HepG2 (cell line): ENCODE measurements at regions not wholly inside any gene's neighbourhood (a gene's known extent, or its start where the extent isn't known, plus 50 kb on each side); places are given as distances from the start of the nearest gene placed in this dataset.

Experiments
- ATAC-seq: fragments of 200-7000 bp; cut with Tn5 transposase; 3 replicates; pipeline ENCODE4 v1.9.1; 2020; ENCODE audit warnings: mild to moderate bottlenecking, moderate library complexity
- BruUV-seq: library from RNA; stranded (reverse); fragments of 400-500 nt; replicated peaks from 2 replicates; lab custom pipeline; 2021; lab: Mats Ljungman, UMichigan
- CTCF ChIA-PET: fragments of 300-600 bp; formaldehyde crosslinking; extraction: SDS; loops from one replicate; lab custom pipeline; 2021; ENCODE audit warnings: low total read pairs, inconsistent platforms, low intra/inter-chr PET ratio; lab: Yijun Ruan, JAX
- POLR2A ChIA-PET: fragments of 350-600 bp; sonication (Branson Sonifier 250); formaldehyde crosslinking; loops from one replicate; lab custom pipeline; 2020; ENCODE audit warnings: antibody characterized with exemption, inconsistent platforms; lab: Yijun Ruan, JAX
- DNase-seq: peaks from one replicate; pipeline ENCODE4 v3.0.0-alpha.2; 2015; ENCODE audit warnings: low spot score
- FAIRE-seq: peaks from 3 replicates; lab custom pipeline; 2011; peaks lifted over from hg19 to GRCh38; lab: Jason Lieb, UNC
- H2AFZ ChIP-seq: one replicate; pipeline ENCODE4 v1.6.1; 2011; ENCODE audit warnings: low read length, inconsistent platforms
- H3K27ac ChIP-seq: fragments of 300-600 bp; 3 replicates; pipeline ENCODE4 v1.8.0; 2011; ENCODE audit warnings: mixed run types, mild to moderate bottlenecking, mixed read lengths, low read length, inconsistent platforms; ENCODE audit not compliant: insufficient read depth; ENCODE audit errors: extremely low read length
- H3K27me3 ChIP-seq, 2 experiments: fragments of 200-600 bp in 1 of 2; 2 replicates in 1 of 2; 3 replicates in 1 of 2; pipeline versions ENCODE4 v1.6.0 to v1.8.0; 2011; ENCODE audit warnings: low read length in 2 of 2, mild to moderate bottlenecking in 2 of 2, moderate library complexity in 2 of 2, inconsistent platforms in 1 of 2; ENCODE audit not compliant: insufficient read depth in 2 of 2, control insufficient read depth in 1 of 2
- H3K36me3 ChIP-seq, 2 experiments: fragments of 200-600 bp in 1 of 2; replicated peaks in 1 of 2; 2 replicates in 1 of 2; 3 replicates in 1 of 2; pipeline versions ENCODE4 v1.5.1 to v1.8.0; 2011; ENCODE audit warnings: low read length in 2 of 2, inconsistent platforms in 1 of 2; ENCODE audit not compliant: insufficient read depth in 2 of 2, control insufficient read depth in 1 of 2
- H3K4me1 ChIP-seq: 2 replicates; pipeline ENCODE4 v1.5.1; 2012; ENCODE audit warnings: low read length, inconsistent platforms; ENCODE audit not compliant: insufficient read depth
- H3K4me2 ChIP-seq: 2 replicates; pipeline ENCODE4 v1.6.0; 2011; ENCODE audit warnings: low read depth, low read length, inconsistent platforms
- H3K4me3 ChIP-seq, 3 experiments: fragments of 200-600 bp in 1 of 3; sonication (generic), shearing (Covaris generic) in 1 of 3; replicated peaks in 1 of 3; 2 replicates each; pipeline ENCODE4 v1.5.1; 2011 to 2016; ENCODE audit warnings: low read length in 3 of 3, inconsistent platforms in 2 of 3, low read depth in 2 of 3, mild to moderate bottlenecking in 2 of 3, control low read depth in 1 of 3, mixed read lengths in 1 of 3; ENCODE audit not compliant: insufficient read depth in 1 of 3
- H3K79me2 ChIP-seq: one replicate; pipeline ENCODE4 v1.6.1; 2011; ENCODE audit warnings: low read length, inconsistent platforms; ENCODE audit not compliant: insufficient read depth
- H3K9ac ChIP-seq: 2 replicates; pipeline ENCODE4 v1.6.0; 2011; ENCODE audit warnings: mild to moderate bottlenecking, low read depth, low read length, inconsistent platforms; ENCODE audit not compliant: insufficient read depth
- H3K9me3 ChIP-seq: 2 replicates; pipeline ENCODE4 v1.5.1; 2012; ENCODE audit warnings: mild to moderate bottlenecking, low read length
- H4K20me1 ChIP-seq: 2 replicates; pipeline ENCODE4 v1.6.0; 2011; ENCODE audit warnings: inconsistent platforms, mild to moderate bottlenecking, low read length, moderate library complexity; ENCODE audit not compliant: insufficient read depth
- AKAP8 ChIP-seq: sonication (generic); formaldehyde crosslinking; IDR thresholded peaks from 2 replicates; pipeline ENCODE4 v1.5.1; 2020; ENCODE audit warnings: mild to moderate bottlenecking, missing genetic modification reagents
- E2F1 ChIP-seq: sonication (generic); formaldehyde crosslinking; IDR thresholded peaks from 2 replicates; pipeline ENCODE4 v1.5.0; 2020; ENCODE audit warnings: missing genetic modification reagents
- E2F2 ChIP-seq: sonication (generic); formaldehyde crosslinking; IDR thresholded peaks from 2 replicates; pipeline ENCODE4 v1.4.0; 2020; ENCODE audit warnings: missing genetic modification reagents, borderline replicate concordance
- MEIS2 ChIP-seq: sonication (generic); formaldehyde crosslinking; IDR thresholded peaks from 2 replicates; pipeline ENCODE4 v1.9.0; 2021; ENCODE audit warnings: mild to moderate bottlenecking, missing genetic modification reagents
- MTERF4 ChIP-seq: sonication (generic); formaldehyde crosslinking; IDR thresholded peaks from 2 replicates; pipeline ENCODE4 v1.8.0; 2023; ENCODE audit warnings: mild to moderate bottlenecking, missing genetic modification reagents
- MYPOP ChIP-seq: sonication (generic); formaldehyde crosslinking; IDR thresholded peaks from 2 replicates; pipeline ENCODE4 v1.8.1; 2023; ENCODE audit warnings: mild to moderate bottlenecking, moderate library complexity, missing genetic modification reagents
- ZFP36L2 ChIP-seq: sonication (generic); formaldehyde crosslinking; IDR thresholded peaks from 2 replicates; pipeline ENCODE4 v1.4.0; 2020; ENCODE audit warnings: missing genetic modification reagents
- ZNF543 ChIP-seq: sonication (generic); formaldehyde crosslinking; IDR thresholded peaks from 2 replicates; pipeline ENCODE4 v1.4.0; 2020; ENCODE audit warnings: mild to moderate bottlenecking, missing genetic modification reagents
- WGBS: methylation state at CpG from one replicate; pipeline ENCODE4 v1.1.6; 2017; ENCODE audit warnings: low lambda C conversion rate; 5-methylcytosine and 5-hydroxymethylcytosine counted together
- in situ Hi-C: cut with HindIII; loops from 2 replicates; pipeline ENCODE4 v1.10.0; 2017; ENCODE audit warnings: low pct_unique_long_range_greater_than_20kb; ENCODE audit not compliant: extremely low pct_ligation_motif_present
- intact Hi-C: fragments of 100-400 bp; cut with micrococcal nuclease; formaldehyde crosslinking; loops from one replicate; pipeline ENCODE4 v1.10.0; 2022; ENCODE audit not compliant: unreplicated experiment

- Histone ChIP-seq H3K79me2 (no peaks in the 10 kb centered on the region), H3K9me3 (no peaks in the 10 kb centered on the region), H3K36me3 (no peaks in the 10 kb centered on the region), H3K27ac (no peak overlapping the region), H3K4me3 (no peak overlapping the region), H4K20me1 (no peaks in the 10 kb centered on the region), H3K9ac (no peak overlapping the region), H3K4me1 (no peaks in the 10 kb centered on the region), H2AFZ (no peak overlapping the region), H3K27me3 (no peaks in the 10 kb centered on the region; a peak in 1 of 5 replicates), H3K4me2 (no peak overlapping the region)
- WGBS = 39% methylated on average over 5 of the region's 5 CpGs
- intact Hi-C loops = no loop called here
- DNase-seq = no peak
- BruUV-seq = no TSS peak
- ChIA-PET CTCF (no interaction called here), POLR2A (no interaction called here)
- FAIRE-seq = no peak
- TF ChIP-seq ZNF543 = no peak
- no peak for TF ChIP-seq MYPOP (CRISPR knock-in tag)
- no peak for TF ChIP-seq MTERF4 (CRISPR knock-in tag)
- TF ChIP-seq ZFP36L2 (CRISPR knock-in tag) = no peak
- TF ChIP-seq AKAP8 (CRISPR knock-in tag) = no peak
- no peak for TF ChIP-seq E2F2 (CRISPR knock-in tag)
- no peak for TF ChIP-seq E2F1 (CRISPR knock-in tag)
- no peak for TF ChIP-seq MEIS2 (CRISPR knock-in tag)
- in situ Hi-C loops = no loop called here
- ATAC-seq = no peak
Observed at GRCh38 chr11:22433517-22433916, 95.3 kb downstream of the SLC17A6 start.
